GM18505 (cell line): ENCODE measurements at regions not wholly inside any gene's neighbourhood (a gene's known extent, or its start where the extent isn't known, plus 50 kb on each side); places are given as distances from the start of the nearest gene placed in this dataset.
"Not testable (repeated sequence)": the region's sequence is repeated elsewhere in the genome, so short reads cannot be mapped to it uniquely, and the experiment has no call there.

Experiments used
- ATAC-seq: cut with Tn5 transposase; IDR thresholded peaks from one replicate; pipeline ENCODE4 v1.9.1; 2021; ENCODE audit not compliant: unreplicated experiment
- POLR2A ChIP-seq: IDR thresholded peaks from 4 replicates; pipeline ENCODE4 v1.6.1; 2011; ENCODE audit warnings: borderline replicate concordance; ENCODE audit not compliant: insufficient read depth, insufficient read length; ENCODE audit errors: extremely low read depth

DNA sequence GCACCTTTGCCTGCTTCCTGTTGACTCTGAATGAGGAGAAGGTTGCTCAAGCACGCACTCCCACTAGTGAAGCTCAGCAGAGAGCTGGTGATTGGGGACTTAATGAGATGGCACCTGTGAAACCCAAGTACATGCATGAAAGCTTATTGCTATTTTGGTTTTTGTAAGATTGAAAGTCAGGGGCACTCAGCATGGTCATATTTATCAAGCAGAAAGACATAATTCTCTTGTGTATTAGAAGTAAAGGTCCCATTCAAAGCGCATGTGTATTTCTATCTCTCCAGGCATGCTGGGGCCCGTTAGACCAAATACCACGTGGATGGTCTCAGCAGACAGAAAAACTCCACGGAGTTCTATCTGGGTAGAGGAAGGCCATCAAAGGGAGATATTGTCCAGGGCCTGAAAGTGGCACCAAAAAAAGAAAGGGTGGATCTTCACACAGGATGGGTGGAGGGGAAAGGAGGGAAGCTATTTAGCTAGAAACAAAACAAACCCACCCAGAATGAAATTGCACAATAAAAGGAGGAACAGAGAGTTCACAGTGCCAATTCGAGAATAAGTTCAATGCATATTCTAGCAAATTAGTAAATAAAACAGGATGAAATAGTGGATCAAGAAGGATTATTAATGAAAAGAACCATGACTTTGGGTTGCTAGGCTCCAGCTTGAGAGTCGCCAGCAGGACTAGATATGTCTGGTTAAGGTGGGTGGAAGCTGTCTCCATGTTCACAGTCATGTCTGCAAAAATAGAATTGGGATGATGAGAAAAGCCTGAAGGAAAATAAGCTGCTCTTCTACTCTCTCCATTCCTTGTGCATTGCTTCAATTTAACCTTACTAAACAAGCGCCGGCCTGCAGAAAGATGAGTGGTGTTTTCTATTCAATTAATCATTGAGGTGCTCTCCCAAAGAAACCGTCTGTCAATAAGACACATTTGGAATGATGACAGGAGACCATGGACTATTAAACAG lies 224.9 kb upstream of the DTNBP1 start:
- ATAC-seq: no peak

DNA sequence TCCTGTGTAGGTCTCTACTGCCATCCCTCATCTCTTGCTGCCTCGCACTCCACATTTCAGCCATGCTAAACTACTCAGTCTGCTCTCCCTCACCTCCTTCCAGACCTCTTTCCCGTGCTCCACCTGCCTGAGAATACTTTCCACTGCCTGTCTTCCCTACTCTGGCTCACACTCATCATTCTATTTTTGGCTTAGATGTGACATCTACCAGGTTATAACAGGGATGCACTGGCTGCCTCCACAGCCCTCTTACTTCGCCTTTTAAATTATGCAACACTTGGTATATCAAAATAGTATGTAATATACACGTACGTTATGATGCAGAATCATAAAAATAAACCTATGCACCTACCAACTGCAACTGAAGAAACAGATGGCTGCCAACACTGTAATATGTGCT lies 222.8 kb upstream of the DTNBP1 start:
- TF ChIP-seq POLR2A: no peak
- ATAC-seq: no peak

More for the DNA sequence above, 224.9 kb upstream of the DTNBP1 start:
- TF ChIP-seq POLR2A: no peak

DNA sequence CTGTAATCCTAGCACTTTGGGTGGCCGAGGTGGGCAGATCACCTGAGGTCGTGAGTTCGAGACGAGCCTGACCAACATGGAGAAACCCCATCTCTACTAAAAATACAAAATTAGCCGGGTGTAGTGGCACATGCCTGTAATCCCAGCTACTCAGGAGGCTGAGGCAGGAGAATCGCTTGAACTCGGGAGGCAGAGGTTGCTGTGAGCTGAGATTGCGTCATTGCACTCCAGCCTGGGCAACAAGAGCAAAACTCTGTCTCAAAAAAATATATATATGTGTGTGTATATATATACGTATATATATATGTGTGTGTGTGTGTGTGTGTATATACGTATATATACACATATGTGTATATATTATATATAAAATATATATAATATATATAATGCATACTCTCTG lies 220.8 kb upstream of the DTNBP1 start:
- not testable (repeated sequence) for ATAC-seq

DNA sequence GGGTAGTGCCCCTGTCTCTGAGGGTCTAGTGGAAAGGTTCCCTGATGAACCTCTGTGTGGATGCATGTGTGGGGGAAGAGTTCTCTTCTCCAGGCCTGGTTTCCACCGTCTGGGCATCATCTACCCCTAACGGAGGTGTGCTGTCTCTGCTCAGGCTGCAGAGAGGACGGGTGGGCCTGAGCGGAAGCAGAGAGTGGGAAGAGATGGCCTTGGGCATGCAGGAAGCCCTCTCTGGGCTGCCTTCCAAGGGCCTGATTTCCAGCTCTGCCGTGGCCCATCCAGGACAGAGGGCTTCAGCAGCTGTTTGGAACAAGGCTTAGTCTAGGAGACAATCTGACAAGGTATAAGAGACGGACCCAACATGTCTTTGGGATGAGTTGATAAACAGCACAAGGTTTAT lies 220.1 kb upstream of the DTNBP1 start:
- no peak for TF ChIP-seq POLR2A
- no peak for ATAC-seq

DNA sequence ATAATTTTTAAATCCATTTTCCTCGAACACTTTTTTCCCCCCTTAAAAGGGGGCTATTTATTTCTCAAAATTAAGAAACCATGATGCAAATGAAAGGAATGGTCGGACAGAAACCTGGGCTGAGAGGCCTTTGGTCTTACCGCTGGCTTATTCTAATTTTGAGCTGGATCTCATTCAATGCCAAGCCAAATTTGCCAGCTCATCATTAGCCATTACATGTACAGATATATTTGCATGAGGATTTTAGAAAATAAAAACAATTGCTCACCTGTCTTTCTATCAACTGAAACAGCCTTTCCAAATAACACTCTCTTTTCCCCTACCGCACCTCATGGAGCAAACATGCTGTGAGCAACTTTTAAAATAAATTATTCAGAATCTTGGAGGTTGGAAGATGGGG lies 219.5 kb upstream of the DTNBP1 start:
- TF ChIP-seq POLR2A: no peak

DNA sequence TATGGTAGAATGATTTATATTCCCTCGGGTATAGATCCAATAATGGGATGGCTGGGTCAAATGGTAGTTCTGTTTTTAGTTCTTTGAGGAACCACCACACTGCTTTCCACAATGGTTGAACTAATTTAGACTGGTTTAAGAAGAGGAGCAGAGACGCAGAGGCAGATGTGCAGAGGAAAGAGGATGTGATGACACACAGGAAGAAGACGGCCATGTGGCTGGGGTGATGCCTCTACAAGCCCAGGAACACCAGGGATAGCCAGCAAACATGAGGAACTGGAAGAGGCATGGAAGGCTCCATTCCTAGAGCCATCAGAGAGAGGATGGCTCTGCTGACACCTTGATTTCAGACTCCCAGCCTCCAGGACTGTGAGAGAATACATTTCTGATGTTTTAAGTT lies 218.3 kb upstream of the DTNBP1 start:
- ATAC-seq: no peak
- TF ChIP-seq POLR2A: no peak

More for the DNA sequence above, 219.5 kb upstream of the DTNBP1 start:
- ATAC-seq: no peak

DNA sequence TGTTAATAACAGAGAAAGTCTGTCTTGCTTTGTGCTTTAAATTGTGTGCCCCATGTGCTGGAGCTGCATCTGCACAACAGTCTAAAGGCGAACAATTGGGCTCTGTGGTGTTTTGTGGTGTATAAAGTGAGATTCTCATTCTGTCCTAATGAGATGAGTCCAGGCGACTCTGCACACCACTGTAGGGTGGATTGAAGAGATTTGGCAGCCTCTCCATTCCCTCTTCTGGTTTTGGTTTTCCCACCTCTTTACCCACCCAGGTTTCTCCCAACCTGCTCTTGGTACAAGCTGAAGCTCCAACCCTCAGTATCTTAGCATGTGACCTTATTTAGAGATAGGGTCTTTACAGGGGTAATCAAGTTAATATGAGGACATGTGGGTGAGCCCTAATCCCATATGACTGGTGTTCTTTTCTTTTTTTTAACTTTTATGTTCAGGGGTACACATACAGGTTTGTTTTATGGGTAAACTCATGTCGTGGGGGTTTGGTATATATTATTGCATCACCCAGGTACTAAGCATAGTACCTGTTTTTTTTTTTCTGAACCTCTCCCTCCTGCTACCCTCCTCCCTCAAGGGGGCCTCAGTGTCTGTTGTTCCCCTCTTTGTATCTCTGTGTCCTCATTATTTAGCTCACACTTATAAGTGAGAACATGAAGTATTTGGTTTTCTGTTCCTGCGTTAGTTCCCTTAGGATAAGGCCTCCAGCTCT lies 217.6 kb upstream of the DTNBP1 start:
- TF ChIP-seq POLR2A: no peak
- peak; percentile 15 for ATAC-seq

DNA sequence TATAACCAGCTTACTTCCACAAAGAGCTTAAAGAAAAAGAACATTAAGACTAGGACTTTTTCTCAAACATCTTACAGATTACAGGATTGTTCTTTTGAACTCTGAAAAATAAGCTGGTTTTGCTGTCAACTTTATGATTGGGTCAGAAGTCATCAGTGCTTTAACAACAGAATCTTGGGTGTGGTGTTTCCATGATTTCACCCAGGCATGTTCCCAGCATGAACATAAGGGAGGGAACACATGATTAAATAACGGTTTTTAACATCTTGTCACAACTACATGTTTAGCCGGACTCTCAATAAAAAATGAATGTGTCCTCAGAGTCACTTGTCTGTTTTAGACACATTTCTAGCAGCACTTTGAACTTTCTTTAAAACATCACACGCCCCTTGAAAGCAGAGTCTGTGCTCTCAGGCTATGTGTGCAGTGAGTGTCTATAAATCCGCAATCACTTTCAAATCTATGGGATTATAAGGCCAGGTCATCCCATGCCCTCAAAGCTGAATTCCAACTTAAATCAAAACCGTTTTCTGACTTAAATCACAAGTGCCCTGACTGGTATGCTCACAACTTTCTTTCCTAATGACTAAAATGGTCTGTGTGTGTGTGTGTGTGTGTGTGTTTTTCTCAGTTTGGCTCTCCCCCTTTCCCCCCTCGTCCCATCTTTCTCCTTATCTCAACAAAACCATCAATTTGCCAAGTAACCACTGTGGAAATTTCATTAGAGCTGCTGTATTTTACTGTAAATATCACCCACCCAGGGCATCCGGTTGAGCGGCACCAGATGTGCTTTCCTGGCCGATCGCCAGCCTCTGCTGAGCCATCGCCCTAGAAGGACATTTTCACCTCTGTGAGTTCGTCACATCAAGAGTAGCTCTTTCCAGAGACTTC lies 216.8 kb upstream of the DTNBP1 start:
- ATAC-seq: peak; percentile 64

DNA sequence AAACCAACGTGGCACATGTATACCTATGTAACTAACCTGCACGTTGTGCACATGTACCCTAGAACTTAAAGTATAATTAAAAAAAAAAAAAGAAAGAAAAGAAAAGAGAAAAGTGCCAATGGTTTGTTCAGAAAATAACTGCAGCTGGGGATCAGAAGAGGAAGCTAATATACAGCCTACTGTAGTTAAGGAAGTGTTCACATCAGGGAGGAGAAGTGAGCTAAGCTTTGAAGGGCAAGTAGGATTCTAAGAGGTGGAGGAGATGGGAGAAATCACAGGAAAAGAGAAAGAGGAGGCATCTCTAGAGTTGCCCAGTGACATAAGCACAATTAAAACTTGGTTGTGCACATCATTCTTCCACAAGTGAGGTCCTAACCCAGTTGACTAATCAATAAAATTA lies 214.4 kb upstream of the DTNBP1 start:
- ATAC-seq: no peak
- no peak for TF ChIP-seq POLR2A

More for the DNA sequence above, 216.8 kb upstream of the DTNBP1 start:
- no peak for TF ChIP-seq POLR2A

DNA sequence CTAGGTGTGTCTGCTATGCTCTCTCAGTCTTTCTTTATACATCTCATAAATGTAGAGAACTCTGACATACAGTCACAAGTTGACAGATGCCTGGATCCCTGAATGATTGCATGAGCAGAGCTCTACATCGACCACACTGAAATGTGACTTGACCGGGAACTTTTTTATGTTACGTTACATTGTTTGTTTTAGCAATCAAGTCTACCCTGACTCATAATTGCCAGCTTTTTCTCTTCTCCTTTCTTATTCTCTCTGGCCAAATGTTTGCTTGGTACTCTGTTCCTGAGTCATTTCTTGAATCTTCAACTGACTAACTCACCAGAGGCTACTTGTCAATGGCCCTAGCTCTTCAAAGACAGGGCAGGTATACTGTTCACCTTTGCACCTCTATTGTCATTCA lies 213.6 kb upstream of the DTNBP1 start:
- TF ChIP-seq POLR2A: no peak
- peak; percentile 69 for ATAC-seq

DNA sequence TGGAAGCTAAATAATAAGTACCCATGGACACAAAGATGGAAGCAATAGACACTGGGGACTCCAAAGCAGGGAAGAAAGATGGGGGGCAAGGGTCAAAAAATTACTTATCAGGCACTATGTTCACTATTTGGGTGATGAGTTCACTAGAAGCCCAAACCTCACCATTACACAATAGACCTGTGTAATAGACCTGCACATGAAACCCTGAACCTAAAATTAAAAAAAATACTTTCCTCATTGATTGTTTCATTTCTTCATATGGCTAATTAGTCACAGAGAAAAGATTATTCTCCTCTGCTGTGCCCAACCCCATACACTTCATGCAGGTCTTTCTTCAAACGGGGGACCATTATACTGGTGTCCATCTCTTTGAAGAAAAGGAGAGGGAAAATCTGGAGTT lies 213.0 kb upstream of the DTNBP1 start:
- no peak for ATAC-seq
- no peak for TF ChIP-seq POLR2A

DNA sequence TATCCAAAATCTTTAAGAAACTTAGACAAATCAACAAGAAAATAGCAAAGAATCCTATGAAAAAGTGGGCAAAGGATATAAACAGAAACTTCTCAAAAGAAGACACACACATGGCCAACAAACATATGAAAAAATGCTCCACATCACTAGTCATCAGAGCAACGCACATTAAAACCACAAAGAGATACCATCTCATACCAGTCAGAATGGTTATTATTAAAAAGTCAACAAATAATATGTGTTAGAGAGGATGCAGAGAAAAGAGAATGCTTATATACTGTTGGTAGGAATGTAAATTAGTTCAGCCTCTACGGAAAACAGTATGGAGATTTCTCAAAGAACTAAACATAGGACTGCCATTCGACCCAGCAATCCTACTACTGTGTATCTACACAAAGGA lies 212.0 kb upstream of the DTNBP1 start:
- no peak for TF ChIP-seq POLR2A
- ATAC-seq: no peak

DNA sequence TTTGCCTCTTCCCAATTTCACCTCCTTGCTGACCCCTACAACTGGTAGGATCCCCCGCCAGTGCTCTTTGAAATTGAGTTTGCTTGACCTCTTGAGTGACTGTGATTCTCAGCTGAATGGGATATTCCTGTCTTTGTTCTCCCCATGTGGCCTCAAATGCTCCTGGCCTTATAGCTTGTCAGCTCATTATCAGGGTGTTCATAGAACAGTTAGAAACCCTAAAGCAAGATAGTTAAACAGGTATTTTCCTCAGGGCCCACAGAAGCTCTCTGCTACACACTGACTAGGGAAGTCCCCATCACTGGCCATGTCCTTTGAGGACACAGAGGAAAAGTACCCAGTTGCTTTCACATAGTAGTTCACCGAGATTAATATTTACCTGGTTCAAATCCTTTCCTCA lies 211.5 kb upstream of the DTNBP1 start:
- no peak for TF ChIP-seq POLR2A
- ATAC-seq: no peak
